Non-pigmented ciliary epithelial cell (primary cell): ENCODE measurements at regions not wholly inside any gene's neighbourhood (a gene's known extent, or its start where the extent isn't known, plus 50 kb on each side); places are given as distances from the start of the nearest gene placed in this dataset.

Experiments used
- DNase-seq: peaks from one replicate; pipeline ENCODE4 v3.0.0-alpha.2; 2010; ENCODE audit warnings: low read depth

GRCh38 chr2:151032741-151033191 lies 228.9 kb downstream of the RBM43 start:
- DNase-seq: peak; percentile 70

GRCh38 chr2:151030663-151031230 lies 230.9 kb downstream of the RBM43 start:
- no peak for DNase-seq

- peak; percentile 52 for DNase-seq
These were observed 232.1 kb downstream of the RBM43 start for GRCh38 chr2:151029406-151030157.

DNA sequence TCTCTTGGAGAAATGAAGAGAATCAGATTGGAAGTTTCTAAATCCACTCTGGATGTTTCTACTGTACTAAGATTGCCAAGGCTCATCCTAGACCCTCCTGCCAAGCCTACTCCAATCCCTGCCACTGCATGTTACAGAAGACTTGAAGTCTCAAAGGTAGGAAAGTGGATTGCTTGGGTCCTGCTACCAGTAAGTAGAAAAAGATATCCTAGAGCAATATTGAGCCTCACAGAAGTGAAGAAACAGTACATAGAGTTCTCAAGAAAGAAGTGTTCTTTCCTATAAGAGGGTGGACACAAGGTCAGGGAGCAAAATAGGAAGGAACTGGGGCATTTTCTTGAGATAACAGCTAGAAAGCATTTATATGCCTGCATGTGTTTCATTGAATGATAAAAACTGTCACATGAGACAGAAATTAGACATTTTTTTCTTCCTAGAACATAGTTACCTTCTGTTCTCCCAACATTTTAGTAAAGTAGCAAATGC lies 232.9 kb downstream of the RBM43 start:
- DNase-seq: no peak

GRCh38 chr2:151027151-151027550 lies 234.5 kb downstream of the RBM43 start:
- DNase-seq: no peak

GRCh38 chr2:151025816-151026215 lies 235.8 kb downstream of the RBM43 start:
- DNase-seq: no peak

DNA sequence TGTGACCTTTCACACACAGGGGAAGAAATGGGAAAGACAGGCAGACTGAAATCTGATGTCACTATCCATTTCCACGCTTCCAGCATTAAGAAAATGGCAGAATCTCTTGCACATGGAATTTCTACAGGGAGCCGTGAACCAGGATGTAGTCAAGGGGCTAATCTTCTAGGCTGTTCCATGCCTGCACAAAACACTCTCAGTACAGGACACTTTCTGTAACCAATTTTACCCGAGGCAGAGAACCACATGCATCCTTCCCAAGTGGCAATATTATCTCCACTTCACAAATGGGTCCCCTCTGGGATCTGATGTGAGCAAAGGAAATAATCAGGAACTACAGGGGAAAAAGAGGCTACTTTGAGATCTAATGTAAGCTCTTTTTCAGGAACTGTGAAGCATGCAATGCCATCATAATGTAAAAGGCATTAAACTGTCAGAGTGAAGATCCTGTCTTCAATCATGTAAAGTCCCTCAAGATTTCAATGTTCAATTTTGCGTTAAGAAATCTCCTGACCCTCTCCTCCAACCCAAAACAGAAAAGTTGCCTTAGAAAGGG lies 236.9 kb downstream of the RBM43 start:
- DNase-seq: no peak

DNA sequence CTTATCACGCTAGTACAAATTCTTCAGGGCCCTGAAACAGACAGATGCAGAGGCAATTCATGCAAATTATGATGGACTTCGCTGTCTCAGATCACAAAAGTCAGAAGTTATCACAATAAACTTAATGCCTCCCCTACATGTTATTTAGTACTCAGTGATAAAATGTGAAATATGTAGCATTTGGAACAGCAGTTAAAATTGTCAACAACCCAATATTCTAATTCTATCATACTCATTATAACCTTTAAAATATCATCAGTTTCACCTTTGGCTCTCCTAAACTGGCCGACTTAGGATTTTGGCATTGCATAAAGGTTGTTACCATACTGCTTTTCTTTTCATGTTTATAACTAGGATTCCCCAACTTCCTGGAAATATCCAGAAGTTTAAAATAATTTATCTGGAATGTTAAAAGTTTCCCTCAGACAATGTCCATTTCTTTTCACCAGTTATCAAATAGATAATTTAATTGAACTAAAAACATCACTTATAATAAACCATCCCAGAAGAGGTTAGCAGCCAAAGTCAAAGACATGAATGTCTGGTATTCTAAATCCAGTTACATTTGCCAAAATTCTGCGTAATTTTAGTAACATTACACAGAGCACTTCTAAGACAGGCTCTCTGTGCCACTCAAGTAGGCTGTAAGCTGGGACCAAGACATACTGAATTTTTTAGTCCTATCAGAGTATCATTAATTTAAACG lies 239.8 kb downstream of the RBM43 start:
- no peak for DNase-seq

DNA sequence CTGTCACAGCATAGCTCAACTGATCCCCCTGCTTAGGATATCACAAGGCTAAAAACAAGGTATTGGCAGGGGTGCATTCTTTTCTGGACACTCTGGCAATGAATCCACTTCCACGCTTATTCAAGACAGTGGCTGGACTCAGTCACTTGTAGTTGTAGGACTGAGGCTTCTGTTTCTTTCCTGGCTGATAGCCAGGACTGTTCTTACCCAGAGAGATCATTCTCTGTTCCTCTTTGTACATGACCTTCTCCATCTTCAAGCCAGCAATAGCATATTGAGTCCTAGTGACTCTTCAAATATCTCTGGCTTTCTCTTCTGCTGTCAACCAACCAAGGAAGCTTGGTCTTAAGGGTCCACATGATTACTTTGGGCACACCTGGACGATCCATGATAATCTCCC lies 241.3 kb downstream of the RBM43 start:
- no peak for DNase-seq

DNA sequence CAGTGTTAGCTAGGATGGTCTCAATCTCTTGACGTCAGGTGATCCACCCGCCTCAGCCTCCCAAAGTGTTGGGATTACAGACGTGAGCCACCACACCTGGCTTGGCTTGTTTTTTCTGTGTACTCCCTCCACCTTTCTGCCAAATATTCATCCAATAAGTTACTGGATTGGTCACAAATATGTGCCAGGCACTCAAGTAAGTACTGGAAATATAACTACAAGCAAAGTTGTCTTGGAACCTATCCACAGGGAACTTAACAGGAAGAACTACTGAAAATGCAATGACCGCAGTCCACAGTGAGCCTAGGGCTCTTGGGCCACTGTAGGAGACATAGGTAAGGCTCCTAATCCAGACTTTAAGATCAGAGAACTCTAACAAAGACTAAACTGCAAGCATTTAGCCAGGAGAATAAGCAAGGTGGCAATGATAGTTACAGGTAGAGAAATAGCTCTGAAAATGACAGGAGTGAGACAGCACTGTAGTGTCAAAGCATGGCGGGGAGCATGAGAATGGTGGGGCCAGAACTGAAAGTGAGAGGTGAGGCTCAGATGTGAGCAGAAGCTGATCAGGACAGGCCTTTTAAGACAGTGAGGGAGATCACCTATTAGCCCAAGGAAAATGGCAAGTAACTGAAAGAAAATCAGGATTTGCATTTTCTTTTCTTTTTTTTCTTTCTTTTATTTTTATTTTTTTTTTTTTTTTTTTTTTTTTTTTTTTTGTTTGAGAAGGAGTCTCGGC lies 252.1 kb downstream of the RBM43 start:
- DNase-seq: no peak

DNA sequence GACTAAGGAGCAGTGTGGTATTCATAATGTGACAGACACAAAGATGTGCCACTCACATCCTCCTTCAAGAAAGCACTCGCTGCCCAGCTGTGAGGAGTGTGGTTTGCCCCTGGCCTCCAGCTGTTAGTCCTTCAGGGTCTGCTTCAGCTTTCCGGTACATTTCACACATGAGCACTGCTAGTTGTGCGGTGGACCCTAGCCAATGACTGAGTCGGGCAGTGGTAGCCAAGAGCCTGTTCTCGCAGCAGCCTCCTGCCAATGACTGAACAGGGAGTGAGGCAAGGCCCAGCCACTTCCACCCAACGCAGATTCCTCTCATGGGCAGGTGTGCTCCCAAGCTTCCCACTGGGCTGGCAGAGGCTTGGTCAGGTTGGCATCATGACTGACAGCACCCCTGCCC lies 254.3 kb downstream of the RBM43 start:
- DNase-seq: no peak

DNA sequence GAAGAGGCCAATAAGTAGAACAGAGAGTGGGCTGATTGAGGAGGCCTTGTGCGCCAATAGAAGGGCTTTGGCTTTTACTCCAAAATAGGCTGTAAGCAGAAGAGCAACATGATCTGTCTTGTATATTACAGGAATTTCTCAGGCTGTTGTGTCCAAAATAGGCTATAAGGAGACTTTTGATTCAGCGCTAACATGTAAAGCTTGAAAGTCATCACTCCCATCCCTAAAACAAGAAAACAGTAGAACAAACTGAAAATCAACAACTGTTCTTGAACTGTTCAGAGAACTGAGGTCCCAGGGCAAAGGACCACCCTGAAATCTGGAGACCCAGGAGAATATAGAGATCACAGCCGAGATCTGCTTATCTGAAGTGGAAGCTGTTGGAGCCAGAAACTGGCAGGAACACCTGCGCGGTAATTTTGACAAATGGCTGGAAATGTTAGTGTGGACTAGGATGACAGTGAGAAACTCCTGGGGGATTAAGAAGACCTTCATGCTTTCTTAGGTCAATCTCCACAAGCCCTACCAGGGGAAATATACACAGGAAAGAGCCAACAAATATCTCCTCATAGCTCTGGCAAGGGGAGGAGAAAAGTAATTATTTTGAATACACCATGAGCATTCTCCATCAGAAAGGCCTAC lies 258.6 kb downstream of the RBM43 start:
- no peak for DNase-seq

- DNase-seq: no peak
These were observed 263.8 kb downstream of the RBM43 start for GRCh38 chr2:150997702-150998440.

GRCh38 chr2:150997066-150997465 lies 264.6 kb downstream of the RBM43 start:
- no peak for DNase-seq

GRCh38 chr2:150994076-150994475 lies 267.6 kb downstream of the RBM43 start:
- DNase-seq: no peak

DNA sequence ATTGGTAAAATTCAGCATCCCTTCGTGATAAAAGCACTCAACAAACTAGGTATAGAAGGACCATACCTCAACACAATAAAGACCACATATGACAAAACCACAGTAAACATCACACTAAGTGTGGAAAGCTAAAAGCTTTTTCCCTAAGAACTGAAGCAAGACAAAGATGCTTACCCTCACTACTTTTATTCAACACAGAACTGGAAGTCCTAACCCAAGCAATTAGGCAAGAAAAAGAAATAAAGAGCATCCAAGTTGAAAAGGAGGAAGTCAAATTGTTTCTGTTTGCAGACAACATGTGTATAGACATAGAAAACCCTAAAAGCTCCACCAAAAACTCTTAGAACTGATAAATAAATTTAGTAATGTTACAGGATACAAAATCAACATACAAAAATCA lies 271.7 kb downstream of the RBM43 start:
- no peak for DNase-seq

GRCh38 chr2:150985741-150986140 lies 275.9 kb downstream of the RBM43 start:
- no peak for DNase-seq

DNA sequence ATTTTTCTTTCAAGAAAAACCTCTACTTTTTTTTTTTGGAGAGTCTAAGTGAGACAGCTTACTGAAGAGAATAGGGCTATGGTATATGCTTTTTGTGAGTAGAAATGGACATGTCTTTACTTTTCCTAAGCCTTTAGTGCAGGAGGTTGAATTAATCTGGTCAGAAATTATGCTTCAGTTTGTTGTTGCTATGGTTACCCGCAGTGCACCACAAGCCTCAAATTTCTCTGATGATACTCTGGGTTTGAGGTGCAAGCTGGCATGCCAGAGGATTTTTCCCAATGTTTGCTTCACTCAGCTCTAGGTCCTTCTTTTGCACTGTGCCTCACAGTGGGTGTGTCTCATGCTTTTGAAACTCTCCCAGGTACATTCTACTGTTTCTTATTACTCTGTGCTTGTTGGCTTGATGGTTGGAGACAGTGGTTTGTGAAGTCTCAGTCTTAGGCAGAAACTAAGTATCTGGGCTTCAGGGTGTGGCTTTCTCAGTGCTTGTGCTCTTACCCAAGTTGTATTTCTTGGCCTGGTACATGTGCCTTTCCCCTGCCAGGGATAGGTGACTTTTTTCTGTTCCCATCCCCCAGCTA lies 278.3 kb downstream of the RBM43 start:
- DNase-seq: no peak

DNA sequence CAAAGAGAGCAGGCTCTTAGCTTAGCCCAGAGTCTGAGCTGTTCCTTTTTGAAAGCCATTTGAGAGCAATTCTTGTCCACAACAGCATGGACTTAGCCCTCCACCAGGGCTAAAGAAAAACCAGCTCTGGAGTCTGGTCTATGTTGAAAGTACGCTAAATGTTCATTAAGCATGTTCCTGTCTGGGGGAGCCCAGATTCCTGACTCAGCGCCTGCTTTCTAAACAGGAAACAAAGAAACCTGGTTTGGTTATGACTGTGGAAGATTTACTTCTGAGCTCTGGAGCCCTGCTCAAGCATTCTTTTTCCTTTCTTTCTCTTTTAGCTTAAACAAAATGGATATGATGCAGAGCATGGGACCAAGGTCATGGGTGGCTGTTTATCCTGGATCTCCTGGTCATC lies 279.8 kb downstream of the RBM43 start:
- DNase-seq: peak; percentile 17

DNA sequence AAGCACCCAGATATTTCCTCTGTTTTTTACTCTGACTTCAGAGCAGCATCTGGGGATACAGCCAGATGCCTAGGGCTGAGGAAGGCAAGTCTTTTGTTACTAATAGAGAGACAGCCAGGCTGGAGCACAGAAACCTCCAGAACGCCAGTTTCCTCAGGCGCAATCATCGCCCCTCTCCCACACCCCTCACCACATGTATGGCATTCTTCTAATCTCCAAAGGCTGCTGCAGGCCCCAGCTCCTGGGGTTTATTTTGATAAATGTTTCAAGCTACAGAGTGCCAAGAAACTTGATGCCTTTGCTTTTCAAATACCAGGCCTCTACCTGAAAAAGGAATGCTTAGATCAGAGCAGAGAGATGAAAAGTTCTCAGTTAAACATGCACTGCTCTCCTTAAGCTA lies 283.6 kb downstream of the RBM43 start:
- no peak for DNase-seq

DNA sequence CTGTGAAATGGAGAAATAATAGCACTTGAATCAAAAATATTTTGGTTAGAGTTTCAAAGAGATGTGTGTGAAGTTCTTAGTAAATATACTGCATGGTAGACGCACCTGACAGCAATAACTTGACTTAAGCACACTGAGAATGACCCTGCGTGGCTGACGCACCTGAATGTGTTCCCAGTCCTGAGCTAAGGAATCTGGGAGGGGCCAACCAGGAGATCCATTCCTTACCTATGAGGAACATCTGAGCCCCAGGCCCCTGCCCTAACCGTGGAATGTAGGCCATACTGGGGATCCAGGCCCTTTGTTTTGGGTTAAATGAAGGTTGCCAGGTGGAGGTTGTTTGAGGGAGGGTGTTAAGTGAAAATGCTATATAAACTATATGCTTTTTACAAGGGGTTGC lies 284.4 kb downstream of the RBM43 start:
- no peak for DNase-seq
